ENCODE measurements at regions not wholly inside any gene's neighbourhood (a gene's known extent, or its start where the extent isn't known, plus 50 kb on each side); places are given as distances from the start of the nearest gene placed in this dataset.

DNA sequence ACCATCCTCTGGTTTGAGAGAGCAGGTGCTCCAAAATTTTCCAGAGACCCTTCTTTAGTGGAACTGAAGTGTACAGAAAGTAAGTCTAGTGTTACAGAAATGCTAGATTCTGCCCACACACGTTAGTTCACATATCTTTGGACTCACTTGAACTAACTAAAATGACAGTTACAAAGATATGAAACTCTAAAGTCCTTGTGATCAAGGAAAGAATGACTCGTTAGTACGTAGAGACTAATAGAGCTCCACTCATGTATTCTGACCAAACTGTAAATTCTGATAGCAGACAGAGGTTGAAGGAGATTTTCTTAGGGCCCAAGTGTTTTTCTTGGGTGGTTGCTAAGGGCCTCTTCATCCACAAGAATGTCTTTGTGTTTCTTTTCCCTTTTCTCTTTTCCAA, 491.5 kb upstream of the B3GALT2 start:
- TF ChIP-seq, protein P1, sequence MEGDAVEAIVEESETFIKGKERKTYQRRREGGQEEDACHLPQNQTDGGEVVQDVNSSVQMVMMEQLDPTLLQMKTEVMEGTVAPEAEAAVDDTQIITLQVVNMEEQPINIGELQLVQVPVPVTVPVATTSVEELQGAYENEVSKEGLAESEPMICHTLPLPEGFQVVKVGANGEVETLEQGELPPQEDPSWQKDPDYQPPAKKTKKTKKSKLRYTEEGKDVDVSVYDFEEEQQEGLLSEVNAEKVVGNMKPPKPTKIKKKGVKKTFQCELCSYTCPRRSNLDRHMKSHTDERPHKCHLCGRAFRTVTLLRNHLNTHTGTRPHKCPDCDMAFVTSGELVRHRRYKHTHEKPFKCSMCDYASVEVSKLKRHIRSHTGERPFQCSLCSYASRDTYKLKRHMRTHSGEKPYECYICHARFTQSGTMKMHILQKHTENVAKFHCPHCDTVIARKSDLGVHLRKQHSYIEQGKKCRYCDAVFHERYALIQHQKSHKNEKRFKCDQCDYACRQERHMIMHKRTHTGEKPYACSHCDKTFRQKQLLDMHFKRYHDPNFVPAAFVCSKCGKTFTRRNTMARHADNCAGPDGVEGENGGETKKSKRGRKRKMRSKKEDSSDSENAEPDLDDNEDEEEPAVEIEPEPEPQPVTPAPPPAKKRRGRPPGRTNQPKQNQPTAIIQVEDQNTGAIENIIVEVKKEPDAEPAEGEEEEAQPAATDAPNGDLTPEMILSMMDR (IDR thresholded peaks at IDR 0.05; ENCODE audit: borderline replicate concordance, extremely low read depth, low read length, poor library complexity, severe bottlenecking): no peak
- no peak for TF ChIP-seq EZH2 (IDR thresholded peaks at IDR 0.05; ENCODE audit: borderline replicate concordance, low read depth, low read length, severe bottlenecking)
